Tibial artery (tissue), 4 donors: ENCODE measurements at regions not wholly inside any gene's neighbourhood (a gene's known extent, or its start where the extent isn't known, plus 50 kb on each side); places are given as distances from the start of the nearest gene placed in this dataset.

Source experiments
- DNase-seq, 2 donors: peaks; one replicate each; pipeline ENCODE4 v3.0.0-alpha.2; 2019
- H3K27ac ChIP-seq, 2 donors: fragments of 200-600 bp; sonication (generic) in 1 of 2; 1 replicate in 1 of 2; 2 replicates in 1 of 2; pipeline ENCODE4 v1.5.1; 2018 to 2019; ENCODE audit warnings: mild to moderate bottlenecking in 1 of 2
- H3K27me3 ChIP-seq, 2 donors: fragments of 200-600 bp; sonication (generic) in 1 of 2; one replicate each; pipeline versions ENCODE4 v1.5.1 to v1.6.0; 2016 to 2019
- H3K36me3 ChIP-seq, 3 donors: fragments of 200-600 bp; sonication (generic) in 2 of 3; one replicate each; pipeline ENCODE4 v1.5.1; 2016 to 2019; ENCODE audit warnings: mild to moderate bottlenecking in 2 of 3
- H3K4me1 ChIP-seq, 4 donors: fragments of 200-600 bp; sonication (generic) in 2 of 4; 1 replicate in 3 of 4; 2 replicates in 1 of 4; pipeline ENCODE4 v1.5.1; 2016 to 2019
- H3K4me3 ChIP-seq, 2 donors: fragments of 200-600 bp; sonication (generic) in 1 of 2; 1 replicate in 1 of 2; 2 replicates in 1 of 2; pipeline ENCODE4 v1.5.1; 2018 to 2019; ENCODE audit warnings: mild to moderate bottlenecking in 2 of 2
- H3K9me3 ChIP-seq, 3 donors: fragments of 200-600 bp; sonication (generic) in 1 of 3; one replicate each; pipeline ENCODE4 v1.5.1; 2016 to 2019
- CTCF ChIP-seq, 2 experiments: fragments of 200-600 bp in 1 of 2; fragments of 450-650 bp in 1 of 2; IDR thresholded peaks; one replicate each; pipeline ENCODE4 v1.5.1; 2017 to 2019; ENCODE audit warnings: antibody characterized with exemption in 2 of 2, mild to moderate bottlenecking in 1 of 2, moderate library complexity in 1 of 2
- intact Hi-C: fragments of 100-400 bp; cut with DNase I; formaldehyde crosslinking; loops from one replicate; pipeline ENCODE4 v1.15.0; 2023; ENCODE audit warnings: low total_unique reads

GRCh38 chr3:152173627-152174026 is 95.1 kb upstream of the MBNL1 start:
- intact Hi-C loops, result no loop called here
- Histone ChIP-seq H3K4me1 (peaks cover 0 to 23% (median 10%) of the 10 kb centered on the region in 4 donors), H3K4me3 (no peak overlapping the region), H3K9me3 (peaks cover 0 to 9% (median 0%) of the 10 kb centered on the region in 3 donors), H3K27ac (no peak overlapping the region), H3K27me3 (no peaks in the 10 kb centered on the region), H3K36me3 (no peaks in the 10 kb centered on the region)
- no peak for TF ChIP-seq CTCF (IDR thresholded peaks at IDR 0.05)
- no peak for DNase-seq

GRCh38 chr3:152174876-152175527 is 93.7 kb upstream of the MBNL1 start:
- DNase-seq, result no peak
- Histone ChIP-seq H3K36me3 (no peaks in the 10 kb centered on the region), H3K9me3 (peaks cover 0 to 9% (median 0%) of the 10 kb centered on the region in 3 donors), H3K27ac (no peak overlapping the region), H3K4me3 (no peak overlapping the region), H3K4me1 (peaks cover 0 to 23% (median 10%) of the 10 kb centered on the region in 4 donors), H3K27me3 (no peaks in the 10 kb centered on the region)
- intact Hi-C loops, result no loop called here
- no peak for TF ChIP-seq CTCF (IDR thresholded peaks at IDR 0.05)

GRCh38 chr3:152175528-152175889 is 93.2 kb upstream of the MBNL1 start:
- peak overlapping the region in 1 of 2 donors; percentile 17 for H3K27ac ChIP-seq
- DNase-seq, result no peak
- intact Hi-C loops, result no loop called here

GRCh38 chr3:152176241-152176640 is 92.5 kb upstream of the MBNL1 start:
- no peaks in the 10 kb centered on the region for H3K36me3 ChIP-seq
- DNase-seq, result no peak
- intact Hi-C loops, result no loop called here
- peak overlapping the region in 1 of 2 donors; percentile 17 for H3K27ac ChIP-seq
- H3K9me3 ChIP-seq, result peaks cover 0 to 4% (median 0%) of the 10 kb centered on the region in 3 donors
- no peak for TF ChIP-seq CTCF (IDR thresholded peaks at IDR 0.05)
- H3K4me1 ChIP-seq, result peaks cover 0 to 23% (median 10%) of the 10 kb centered on the region in 4 donors
- H3K4me3 ChIP-seq, result no peak overlapping the region
- no peaks in the 10 kb centered on the region for H3K27me3 ChIP-seq

More at GRCh38 chr3:152175528-152175889, 93.2 kb upstream of the MBNL1 start:
- H3K4me1 ChIP-seq, result peaks cover 0 to 23% (median 10%) of the 10 kb centered on the region in 4 donors
- TF ChIP-seq CTCF (IDR thresholded peaks at IDR 0.05), result no peak
- H3K4me3 ChIP-seq, result no peak overlapping the region
- no peaks in the 10 kb centered on the region for H3K27me3 ChIP-seq
- peaks cover 0 to 9% (median 0%) of the 10 kb centered on the region in 3 donors for H3K9me3 ChIP-seq
- no peaks in the 10 kb centered on the region for H3K36me3 ChIP-seq

GRCh38 chr3:152176998-152177397 is 91.7 kb upstream of the MBNL1 start:
- Histone ChIP-seq H3K27me3 (no peaks in the 10 kb centered on the region), H3K9me3 (no peaks in the 10 kb centered on the region), H3K4me1 (peaks cover 0 to 23% (median 10%) of the 10 kb centered on the region in 4 donors), H3K4me3 (no peak overlapping the region), H3K27ac (no peak overlapping the region), H3K36me3 (no peaks in the 10 kb centered on the region)
- intact Hi-C loops, result no loop called here
- DNase-seq, result no peak
- no peak for TF ChIP-seq CTCF (IDR thresholded peaks at IDR 0.05)
